ENCODE measurements at regions not wholly inside any gene's neighbourhood (a gene's known extent, or its start where the extent isn't known, plus 50 kb on each side); places are given as distances from the start of the nearest gene placed in this dataset.

- DNase-seq (ENCODE audit: low spot score), result no peak
Measured at GRCh38 chr5:4881366-4882002, 258.6 kb upstream of the ADAMTS16 start.

GRCh38 chr5:4882186-4882585, 257.9 kb upstream of the ADAMTS16 start:
- no peak for DNase-seq (ENCODE audit: low spot score)

GRCh38 chr5:4883360-4883759, 256.8 kb upstream of the ADAMTS16 start:
- no peak for DNase-seq (ENCODE audit: low spot score)

GRCh38 chr5:4893063-4893744, 246.9 kb upstream of the ADAMTS16 start:
- no peak for DNase-seq (ENCODE audit: low spot score)

GRCh38 chr5:4896328-4896727, 243.8 kb upstream of the ADAMTS16 start:
- DNase-seq (ENCODE audit: low spot score), result no peak

- DNase-seq (ENCODE audit: low spot score), result no peak
Measured at GRCh38 chr5:4901305-4901811, 238.8 kb upstream of the ADAMTS16 start.

- no peak for DNase-seq (ENCODE audit: low spot score)
Measured at GRCh38 chr5:4901924-4902323, 238.2 kb upstream of the ADAMTS16 start.

GRCh38 chr5:4905674-4906520, 234.2 kb upstream of the ADAMTS16 start:
- no peak for DNase-seq (ENCODE audit: low spot score)

GRCh38 chr5:4906786-4907185, 233.3 kb upstream of the ADAMTS16 start:
- DNase-seq (ENCODE audit: low spot score), result no peak

GRCh38 chr5:4907571-4907970, 232.6 kb upstream of the ADAMTS16 start:
- DNase-seq (ENCODE audit: low spot score), result no peak

- DNase-seq (ENCODE audit: low spot score), result no peak
Measured at GRCh38 chr5:4909086-4909485, 231.0 kb upstream of the ADAMTS16 start.

GRCh38 chr5:4911646-4912403, 228.3 kb upstream of the ADAMTS16 start:
- DNase-seq (ENCODE audit: low spot score), result no peak

GRCh38 chr5:4921929-4922328, 218.2 kb upstream of the ADAMTS16 start:
- DNase-seq (ENCODE audit: low spot score), result no peak

- DNase-seq (ENCODE audit: low spot score), result no peak
Measured at GRCh38 chr5:4924577-4924976, 215.6 kb upstream of the ADAMTS16 start.

GRCh38 chr5:4927097-4927496, 213.0 kb upstream of the ADAMTS16 start:
- DNase-seq (ENCODE audit: low spot score), result no peak

GRCh38 chr5:4928409-4928808, 211.7 kb upstream of the ADAMTS16 start:
- no peak for DNase-seq (ENCODE audit: low spot score)

GRCh38 chr5:4929092-4929655, 211.0 kb upstream of the ADAMTS16 start:
- DNase-seq (ENCODE audit: low spot score), result no peak

GRCh38 chr5:4939042-4939781, 200.9 kb upstream of the ADAMTS16 start:
- DNase-seq (ENCODE audit: low spot score), result no peak

- no peak for DNase-seq (ENCODE audit: low spot score)
Measured at GRCh38 chr5:4941161-4941560, 199.0 kb upstream of the ADAMTS16 start.

- DNase-seq (ENCODE audit: low spot score), result peak; percentile 29
Measured at GRCh38 chr5:4941957-4942830, 197.9 kb upstream of the ADAMTS16 start.

Measured in HuH-7.5 (cell line).